ENCODE measurements at regions not wholly inside any gene's neighbourhood (a gene's known extent, or its start where the extent isn't known, plus 50 kb on each side); places are given as distances from the start of the nearest gene placed in this dataset.

- no peak for DNase-seq (ENCODE audit: low read depth)
- in situ Hi-C loops (cut with HindIII; ENCODE audit: low pct_unique_long_range_greater_than_20kb, low sequenced_read_pairs): no loop called here
Observed at GRCh38 chrX:17206584-17206983, 168.4 kb upstream of the NHS start.

- in situ Hi-C loops (cut with HindIII; ENCODE audit: low pct_unique_long_range_greater_than_20kb, low sequenced_read_pairs): no loop called here
- DNase-seq (ENCODE audit: low read depth): no peak
Observed at GRCh38 chrX:17214962-17215361, 160.0 kb upstream of the NHS start.

GRCh38 chrX:17226736-17227135, 148.3 kb upstream of the NHS start:
- DNase-seq (ENCODE audit: low read depth): no peak
- in situ Hi-C loops (cut with HindIII; ENCODE audit: low pct_unique_long_range_greater_than_20kb, low sequenced_read_pairs): no loop called here

- DNase-seq (ENCODE audit: low read depth): no peak
- in situ Hi-C loops (cut with HindIII; ENCODE audit: low pct_unique_long_range_greater_than_20kb, low sequenced_read_pairs): no loop called here
Observed at GRCh38 chrX:17237146-17237545, 137.9 kb upstream of the NHS start.

- peak; percentile 32 for DNase-seq (ENCODE audit: low read depth)
- in situ Hi-C loops (cut with HindIII; ENCODE audit: low pct_unique_long_range_greater_than_20kb, low sequenced_read_pairs): no loop called here
Observed at GRCh38 chrX:17242470-17242869, 132.5 kb upstream of the NHS start.

GRCh38 chrX:17247144-17247543, 127.9 kb upstream of the NHS start:
- DNase-seq (ENCODE audit: low read depth): no peak
- in situ Hi-C loops (cut with HindIII; ENCODE audit: low pct_unique_long_range_greater_than_20kb, low sequenced_read_pairs): no loop called here

- no peak for DNase-seq (ENCODE audit: low read depth)
- in situ Hi-C loops (cut with HindIII; ENCODE audit: low pct_unique_long_range_greater_than_20kb, low sequenced_read_pairs): no loop called here
Observed at GRCh38 chrX:17262123-17262522, 112.9 kb upstream of the NHS start.

- in situ Hi-C loops (cut with HindIII; ENCODE audit: low pct_unique_long_range_greater_than_20kb, low sequenced_read_pairs): no loop called here
- no peak for DNase-seq (ENCODE audit: low read depth)
Observed at GRCh38 chrX:17266136-17266535, 108.9 kb upstream of the NHS start.

GRCh38 chrX:17278961-17279360, 96.0 kb upstream of the NHS start:
- no peak for DNase-seq (ENCODE audit: low read depth)
- in situ Hi-C loops (cut with HindIII; ENCODE audit: low pct_unique_long_range_greater_than_20kb, low sequenced_read_pairs): no loop called here

GRCh38 chrX:17285983-17286382, 89.0 kb upstream of the NHS start:
- no peak for DNase-seq (ENCODE audit: low read depth)
- in situ Hi-C loops (cut with HindIII; ENCODE audit: low pct_unique_long_range_greater_than_20kb, low sequenced_read_pairs): no loop called here

GRCh38 chrX:17291171-17291900, 83.7 kb upstream of the NHS start:
- in situ Hi-C loops (cut with HindIII; ENCODE audit: low pct_unique_long_range_greater_than_20kb, low sequenced_read_pairs): no loop called here

GRCh38 chrX:17292111-17292527, 82.9 kb upstream of the NHS start:
- DNase-seq (ENCODE audit: low read depth): no peak
- in situ Hi-C loops (cut with HindIII; ENCODE audit: low pct_unique_long_range_greater_than_20kb, low sequenced_read_pairs): no loop called here

More at GRCh38 chrX:17291171-17291900, 83.7 kb upstream of the NHS start:
- DNase-seq (ENCODE audit: low read depth): no peak

GRCh38 chrX:17294561-17294960, 80.4 kb upstream of the NHS start:
- DNase-seq (ENCODE audit: low read depth): no peak
- in situ Hi-C loops (cut with HindIII; ENCODE audit: low pct_unique_long_range_greater_than_20kb, low sequenced_read_pairs): no loop called here

- in situ Hi-C loops (cut with HindIII; ENCODE audit: low pct_unique_long_range_greater_than_20kb, low sequenced_read_pairs): no loop called here
- no peak for DNase-seq (ENCODE audit: low read depth)
Observed at GRCh38 chrX:17295791-17296190, 79.2 kb upstream of the NHS start.

GRCh38 chrX:17298564-17298963, 76.4 kb upstream of the NHS start:
- no peak for DNase-seq (ENCODE audit: low read depth)
- in situ Hi-C loops (cut with HindIII; ENCODE audit: low pct_unique_long_range_greater_than_20kb, low sequenced_read_pairs): no loop called here

- in situ Hi-C loops (cut with HindIII; ENCODE audit: low pct_unique_long_range_greater_than_20kb, low sequenced_read_pairs): no loop called here
- DNase-seq (ENCODE audit: low read depth): no peak
Observed at GRCh38 chrX:17299206-17299605, 75.8 kb upstream of the NHS start.

GRCh38 chrX:17323397-17323796, 51.6 kb upstream of the NHS start:
- DNase-seq (ENCODE audit: low read depth): no peak
- in situ Hi-C loops (cut with HindIII; ENCODE audit: low pct_unique_long_range_greater_than_20kb, low sequenced_read_pairs): no loop called here

All from Caki2 (cell line).